ENCODE measurements at regions not wholly inside any gene's neighbourhood (a gene's known extent, or its start where the extent isn't known, plus 50 kb on each side); places are given as distances from the start of the nearest gene placed in this dataset.

- DNase-seq (ENCODE audit: low read depth in 4 of 4, low spot score in 1 of 4) = no peak
Observed at GRCh38 chr11:79758325-79758724, 317.5 kb upstream of the TENM4 start.

- no peak for DNase-seq (ENCODE audit: low read depth in 4 of 4, low spot score in 1 of 4)
Observed at GRCh38 chr11:79747406-79747805, 306.6 kb upstream of the TENM4 start.

GRCh38 chr11:79744941-79745340, 304.1 kb upstream of the TENM4 start:
- DNase-seq (ENCODE audit: low read depth in 4 of 4, low spot score in 1 of 4) = no peak

GRCh38 chr11:79742176-79742575, 301.3 kb upstream of the TENM4 start:
- no peak for DNase-seq (ENCODE audit: low read depth in 4 of 4, low spot score in 1 of 4)

- DNase-seq (ENCODE audit: low read depth in 4 of 4, low spot score in 1 of 4) = no peak
Observed at GRCh38 chr11:79739591-79739990, 298.8 kb upstream of the TENM4 start.

- no peak for DNase-seq (ENCODE audit: low read depth in 4 of 4, low spot score in 1 of 4)
Observed at GRCh38 chr11:79727221-79727620, 286.4 kb upstream of the TENM4 start.

- DNase-seq (ENCODE audit: low read depth in 4 of 4, low spot score in 1 of 4) = no peak
Observed at GRCh38 chr11:79720115-79720514, 279.3 kb upstream of the TENM4 start.

GRCh38 chr11:79708319-79708932, 267.6 kb upstream of the TENM4 start:
- no peak for DNase-seq (ENCODE audit: low read depth in 4 of 4, low spot score in 1 of 4)

- DNase-seq (ENCODE audit: low read depth in 4 of 4, low spot score in 1 of 4) = no peak
Observed at GRCh38 chr11:79705648-79706047, 264.8 kb upstream of the TENM4 start.

GRCh38 chr11:79702303-79702702, 261.5 kb upstream of the TENM4 start:
- no peak for DNase-seq (ENCODE audit: low read depth in 4 of 4, low spot score in 1 of 4)

- DNase-seq (ENCODE audit: low read depth in 4 of 4, low spot score in 1 of 4) = no peak
Observed at GRCh38 chr11:79699246-79699645, 258.4 kb upstream of the TENM4 start.

- no peak for DNase-seq (ENCODE audit: low read depth in 4 of 4, low spot score in 1 of 4)
Observed at GRCh38 chr11:79697905-79698304, 257.1 kb upstream of the TENM4 start.

- DNase-seq (ENCODE audit: low read depth in 4 of 4, low spot score in 1 of 4) = no peak
Observed at GRCh38 chr11:79694368-79694767, 253.5 kb upstream of the TENM4 start.

- DNase-seq (ENCODE audit: low read depth in 4 of 4, low spot score in 1 of 4) = no peak
Observed at GRCh38 chr11:79691445-79691844, 250.6 kb upstream of the TENM4 start.

GRCh38 chr11:79686703-79687419, 246.0 kb upstream of the TENM4 start:
- no peak for DNase-seq (ENCODE audit: low read depth in 4 of 4, low spot score in 1 of 4)

GRCh38 chr11:79683930-79684329, 243.1 kb upstream of the TENM4 start:
- no peak for DNase-seq (ENCODE audit: low read depth in 4 of 4, low spot score in 1 of 4)

GRCh38 chr11:79678780-79679452, 238.1 kb upstream of the TENM4 start:
- DNase-seq (ENCODE audit: low read depth in 4 of 4, low spot score in 1 of 4) = no peak

GRCh38 chr11:79676396-79676795, 235.6 kb upstream of the TENM4 start:
- no peak for DNase-seq (ENCODE audit: low read depth in 4 of 4, low spot score in 1 of 4)

GRCh38 chr11:79675081-79675480, 234.3 kb upstream of the TENM4 start:
- DNase-seq (ENCODE audit: low read depth in 4 of 4, low spot score in 1 of 4) = no peak

GRCh38 chr11:79672786-79673185, 232.0 kb upstream of the TENM4 start:
- DNase-seq (ENCODE audit: low read depth in 4 of 4, low spot score in 1 of 4) = no peak

- no peak for DNase-seq (ENCODE audit: low read depth in 4 of 4, low spot score in 1 of 4)
Observed at GRCh38 chr11:79671401-79671800, 230.6 kb upstream of the TENM4 start.

- DNase-seq (ENCODE audit: low read depth in 4 of 4, low spot score in 1 of 4) = no peak
Observed at GRCh38 chr11:79670882-79671281, 230.1 kb upstream of the TENM4 start.

Measured in stimulated activated CD4-positive, alpha-beta T cell treated with anti-CD3 and anti-CD28 coated beads, Interleukin-1b, Interleukin-23, amount 100 ng/mL, for 24 hours (primary cell).